ENCODE measurements at regions not wholly inside any gene's neighbourhood (a gene's known extent, or its start where the extent isn't known, plus 50 kb on each side); places are given as distances from the start of the nearest gene placed in this dataset.

DNA sequence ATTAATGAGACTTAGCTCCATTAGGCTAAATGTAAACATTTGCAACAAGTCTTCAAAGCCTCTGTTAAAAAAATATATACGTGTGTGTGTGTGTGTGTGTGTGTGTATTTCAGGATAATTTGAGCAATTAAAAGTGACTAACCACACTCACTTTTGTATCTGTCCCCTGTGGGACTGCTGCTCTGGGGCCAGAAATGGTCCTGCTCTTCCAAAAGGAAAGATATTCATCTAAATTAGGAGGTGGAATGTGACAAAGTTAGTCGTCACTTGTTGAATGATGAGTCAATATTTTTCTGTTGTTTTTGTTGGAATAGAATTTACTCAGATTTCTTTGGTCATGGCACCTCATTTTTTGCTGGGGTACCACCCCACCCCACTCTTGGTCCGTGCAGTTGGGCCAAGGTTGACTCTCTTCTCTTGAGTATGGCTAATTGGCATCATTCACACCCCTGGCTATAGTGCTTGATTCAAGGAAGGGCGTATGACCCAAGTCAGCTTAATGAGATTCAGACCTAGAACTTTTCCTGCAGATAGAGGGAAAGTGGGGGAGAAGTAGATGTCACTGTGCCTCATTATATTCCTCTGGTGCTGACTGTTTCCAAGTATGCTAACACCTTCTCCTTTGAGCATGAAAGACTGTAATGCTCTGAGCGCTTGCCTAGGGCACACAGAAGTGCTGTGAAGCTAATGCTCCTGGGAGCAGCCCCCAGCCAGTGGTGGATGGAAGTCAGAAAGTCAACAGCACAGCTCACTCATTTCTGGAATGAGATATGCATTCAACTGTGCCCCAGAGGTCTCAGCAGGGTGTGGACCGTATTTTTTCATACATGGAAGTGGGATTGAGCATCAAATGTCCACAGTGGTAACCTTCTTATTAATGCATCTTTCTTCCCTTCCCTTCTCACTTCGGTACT is 577.0 kb upstream of the TBX3 start:
- Mint-ChIP-seq H3K36me3 (no peaks in the 10 kb centered on the region), H3K27me3 (ENCODE audit: low read depth in 3 of 3) (peaks cover 0 to 3% (median 0%) of the 10 kb centered on the region in 3 donors), H3K27ac (no peak overlapping the region), H3K4me1 (no peaks in the 10 kb centered on the region), H3K4me3 (no peak overlapping the region), H3K9me3 (peaks cover 0 to 11% (median under 1%) of the 10 kb centered on the region in 6 donors)
- no peak for DNase-seq

GRCh38 chr12:115259968-115260747 is 576.2 kb upstream of the TBX3 start:
- Mint-ChIP-seq H3K4me3 (no peak overlapping the region), H3K9me3 (peaks cover 0 to 8% (median under 1%) of the 10 kb centered on the region in 6 donors), H3K27ac (no peak overlapping the region), H3K36me3 (no peaks in the 10 kb centered on the region), H3K27me3 (ENCODE audit: low read depth in 3 of 3) (peaks cover 0 to 3% (median 0%) of the 10 kb centered on the region in 3 donors), H3K4me1 (no peaks in the 10 kb centered on the region)
- DNase-seq, result no peak

DNA sequence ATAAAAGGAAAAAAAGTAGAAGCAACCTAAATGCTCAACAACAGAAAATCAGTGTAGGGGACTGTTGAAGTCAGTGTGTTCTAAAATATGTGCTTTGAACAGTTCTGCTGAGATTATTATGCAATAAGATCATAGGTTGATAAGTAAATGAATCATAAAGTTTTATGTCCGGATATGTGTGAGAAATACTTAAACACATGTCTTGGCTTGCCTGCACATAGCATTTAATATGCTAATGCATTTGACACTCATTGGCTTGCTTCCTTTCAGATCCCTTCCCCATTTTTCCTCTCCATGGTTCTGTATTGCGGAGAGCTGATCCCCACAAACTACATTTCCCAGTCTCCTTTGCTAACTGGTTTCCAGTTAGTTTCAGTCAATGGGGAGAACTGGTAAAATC is 573.8 kb upstream of the TBX3 start:
- Mint-ChIP-seq H3K4me3 (no peak overlapping the region), H3K27me3 (ENCODE audit: low read depth in 3 of 3) (peaks cover 0 to 2% (median 0%) of the 10 kb centered on the region in 3 donors), H3K9me3 (peaks cover 0 to 6% (median under 1%) of the 10 kb centered on the region in 6 donors), H3K27ac (no peak overlapping the region), H3K4me1 (no peaks in the 10 kb centered on the region), H3K36me3 (no peaks in the 10 kb centered on the region)
- no peak for DNase-seq

- Mint-ChIP-seq H3K27me3 (ENCODE audit: low read depth in 3 of 3) (peaks cover 0 to 3% (median 0%) of the 10 kb centered on the region in 3 donors), H3K9me3 (peaks cover 0 to 14% (median 5%) of the 10 kb centered on the region in 6 donors), H3K27ac (no peak overlapping the region), H3K4me3 (no peak overlapping the region), H3K36me3 (no peaks in the 10 kb centered on the region), H3K4me1 (no peaks in the 10 kb centered on the region)
- DNase-seq, result no peak
Observed at GRCh38 chr12:115255962-115256361, 572.0 kb upstream of the TBX3 start.

DNA sequence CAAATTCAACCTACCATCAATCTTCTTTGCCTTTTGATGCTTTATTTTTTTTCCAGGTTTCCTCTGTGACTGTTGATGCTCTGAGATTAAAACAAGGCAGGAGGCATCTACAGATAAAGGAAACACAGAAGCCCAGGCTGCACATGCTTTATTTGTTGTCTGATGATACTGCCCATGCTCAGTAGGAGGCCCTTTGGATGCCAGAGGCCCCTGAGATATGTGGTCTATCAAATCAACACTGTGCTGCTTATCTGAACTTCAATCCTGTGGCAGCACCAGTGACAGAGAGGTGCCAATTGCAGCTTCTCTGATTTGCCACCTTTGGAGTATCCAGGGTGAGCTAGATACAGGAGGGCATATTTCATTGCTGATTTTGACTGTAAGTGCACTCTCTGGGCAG is 571.3 kb upstream of the TBX3 start:
- H3K27ac Mint-ChIP-seq, result no peak overlapping the region
- H3K9me3 Mint-ChIP-seq, result peaks cover 0 to 14% (median 5%) of the 10 kb centered on the region in 6 donors
- H3K27me3 Mint-ChIP-seq (ENCODE audit: low read depth in 3 of 3), result peaks cover 0 to 3% (median 0%) of the 10 kb centered on the region in 3 donors
- H3K36me3 Mint-ChIP-seq, result no peaks in the 10 kb centered on the region
- H3K4me3 Mint-ChIP-seq, result no peak overlapping the region
- H3K4me1 Mint-ChIP-seq, result no peaks in the 10 kb centered on the region
- no peak for DNase-seq

GRCh38 chr12:115253049-115253448 is 569.1 kb upstream of the TBX3 start:
- DNase-seq, result no peak
- Mint-ChIP-seq H3K4me3 (no peak overlapping the region), H3K36me3 (no peaks in the 10 kb centered on the region), H3K4me1 (no peaks in the 10 kb centered on the region), H3K27me3 (ENCODE audit: low read depth in 3 of 3) (peaks cover 0 to 3% (median 0%) of the 10 kb centered on the region in 3 donors), H3K27ac (no peak overlapping the region), H3K9me3 (peaks cover 0 to 14% (median 4%) of the 10 kb centered on the region in 6 donors)

DNA sequence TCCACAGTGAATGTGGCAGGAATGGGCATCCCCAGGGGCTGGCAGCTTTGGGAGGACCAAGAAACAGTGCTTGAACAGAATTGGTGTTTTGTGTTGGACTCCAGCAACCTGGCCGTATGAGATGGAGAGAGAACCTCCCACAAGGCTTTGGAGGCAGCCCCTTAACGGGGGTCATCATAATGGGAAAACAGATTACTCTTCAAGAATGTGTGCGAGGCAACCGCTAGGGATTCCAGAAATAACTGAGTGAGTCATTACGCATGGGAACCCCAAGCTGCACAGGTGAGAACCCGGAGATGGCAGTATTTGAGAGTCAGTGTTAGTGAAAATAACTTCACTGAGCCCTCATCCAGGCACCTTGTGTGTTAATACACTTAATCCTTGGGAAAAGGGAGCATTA is 567.8 kb upstream of the TBX3 start:
- Mint-ChIP-seq H3K4me1 (no peaks in the 10 kb centered on the region), H3K36me3 (no peaks in the 10 kb centered on the region), H3K9me3 (peaks cover 0 to 14% (median 3%) of the 10 kb centered on the region in 6 donors), H3K4me3 (no peak overlapping the region), H3K27ac (no peak overlapping the region), H3K27me3 (ENCODE audit: low read depth in 3 of 3) (peaks cover 0 to 3% (median 2%) of the 10 kb centered on the region in 3 donors)
- DNase-seq, result no peak

- Mint-ChIP-seq H3K9me3 (peaks cover 0 to 14% (median 3%) of the 10 kb centered on the region in 6 donors), H3K27ac (no peak overlapping the region), H3K4me3 (no peak overlapping the region), H3K4me1 (no peaks in the 10 kb centered on the region), H3K36me3 (no peaks in the 10 kb centered on the region), H3K27me3 (ENCODE audit: low read depth in 3 of 3) (peaks cover 0 to 3% (median 2%) of the 10 kb centered on the region in 3 donors)
- DNase-seq, result no peak
Observed at GRCh38 chr12:115249671-115250278, 565.8 kb upstream of the TBX3 start.

DNA sequence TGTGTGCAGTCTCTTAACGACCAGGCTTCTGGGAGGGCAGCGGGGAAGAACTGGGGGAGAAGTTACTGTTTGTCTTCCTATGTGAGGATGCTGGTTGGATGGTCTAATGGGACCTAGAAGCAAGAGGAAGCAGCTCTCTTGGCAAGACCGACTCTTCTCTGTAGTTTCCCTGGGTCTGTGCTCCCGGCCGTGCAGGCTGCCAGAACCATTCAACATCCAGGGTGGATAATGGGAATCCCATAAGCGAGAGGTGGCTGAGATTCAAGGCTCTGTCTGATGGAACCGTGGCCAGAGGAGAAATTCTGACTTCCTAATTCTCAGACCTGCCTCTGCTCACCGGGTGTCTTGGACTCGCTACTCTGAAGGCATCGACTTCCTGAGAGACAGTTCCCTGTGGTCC is 561.0 kb upstream of the TBX3 start:
- Mint-ChIP-seq H3K4me3 (no peak overlapping the region), H3K27me3 (ENCODE audit: low read depth in 3 of 3) (peaks cover 0 to 2% (median 0%) of the 10 kb centered on the region in 3 donors), H3K4me1 (no peaks in the 10 kb centered on the region), H3K36me3 (no peaks in the 10 kb centered on the region), H3K9me3 (peaks cover 0 to 11% (median 0%) of the 10 kb centered on the region in 6 donors), H3K27ac (no peak overlapping the region)
- DNase-seq, result no peak

DNA sequence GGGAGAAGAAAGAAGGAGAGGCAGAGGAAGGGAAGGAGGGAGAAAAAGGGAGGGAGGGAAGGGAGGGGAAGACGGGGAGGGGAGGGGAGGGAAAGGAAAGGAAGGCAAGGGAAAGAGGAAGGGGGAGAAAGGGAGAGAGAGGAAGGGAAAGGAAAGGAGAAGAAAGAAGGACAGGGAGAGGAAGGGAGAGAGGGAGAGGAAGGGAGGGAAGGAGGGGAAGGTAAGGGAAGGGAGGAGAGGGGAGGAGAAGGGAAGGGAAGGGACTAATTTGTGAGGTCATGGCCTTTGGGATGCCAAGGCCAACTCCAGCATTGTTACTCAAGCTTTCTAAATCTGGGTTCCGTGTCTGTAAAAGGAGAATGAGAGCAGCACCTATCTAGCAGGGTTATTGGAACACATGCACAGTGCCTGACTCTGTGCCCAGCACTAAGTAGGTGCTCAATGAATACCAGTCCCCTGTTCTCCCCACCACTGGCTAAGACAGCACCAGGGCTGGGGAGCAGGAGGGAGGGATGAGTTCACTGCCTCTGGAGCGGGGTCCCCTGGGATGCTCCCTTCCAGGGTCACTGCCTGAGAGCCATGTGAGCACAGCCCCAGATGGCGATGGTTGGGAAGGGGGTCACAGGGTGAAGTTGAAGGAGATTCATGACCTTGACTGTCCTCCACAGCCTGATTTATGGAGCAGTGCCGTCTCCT is 560.1 kb upstream of the TBX3 start:
- Mint-ChIP-seq H3K27ac (no peak overlapping the region), H3K36me3 (no peaks in the 10 kb centered on the region), H3K9me3 (peaks cover 0 to 20% (median 1%) of the 10 kb centered on the region in 6 donors), H3K4me3 (no peak overlapping the region), H3K27me3 (ENCODE audit: low read depth in 3 of 3) (peaks cover 0 to 2% (median 0%) of the 10 kb centered on the region in 3 donors), H3K4me1 (no peaks in the 10 kb centered on the region)
- DNase-seq, result no peak

- no peak for DNase-seq
- Mint-ChIP-seq H3K4me3 (no peak overlapping the region), H3K4me1 (no peaks in the 10 kb centered on the region), H3K9me3 (peaks cover 0 to 25% (median 2%) of the 10 kb centered on the region in 6 donors), H3K27ac (no peak overlapping the region), H3K27me3 (ENCODE audit: low read depth in 3 of 3) (peaks cover 0 to 2% (median 0%) of the 10 kb centered on the region in 3 donors), H3K36me3 (no peaks in the 10 kb centered on the region)
Observed at GRCh38 chr12:115240251-115240650, 556.3 kb upstream of the TBX3 start.

DNA sequence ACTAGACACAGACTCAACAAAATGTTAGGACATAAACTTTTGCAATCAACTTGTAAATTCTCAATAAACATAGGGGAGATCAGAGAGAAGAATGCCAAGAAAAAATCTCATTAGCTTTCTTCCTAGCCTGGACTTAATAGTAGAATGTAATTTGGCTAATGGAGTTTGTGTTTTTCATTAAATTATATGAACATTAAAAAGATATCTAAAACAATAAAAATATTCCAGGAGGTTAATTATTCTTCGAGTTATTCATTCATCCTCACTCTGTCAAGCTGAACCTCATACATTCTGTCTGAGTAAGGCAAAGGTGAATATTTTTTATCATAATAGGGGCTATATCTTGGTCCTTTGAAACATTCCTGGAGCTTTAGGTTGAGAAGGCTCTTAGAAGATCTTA is 551.9 kb upstream of the TBX3 start:
- no peak for DNase-seq
- Mint-ChIP-seq H3K27me3 (ENCODE audit: low read depth in 3 of 3) (peaks cover 0 to 2% (median 0%) of the 10 kb centered on the region in 3 donors), H3K9me3 (peaks cover 0 to 16% (median 3%) of the 10 kb centered on the region in 6 donors), H3K4me1 (no peaks in the 10 kb centered on the region), H3K4me3 (no peak overlapping the region), H3K36me3 (no peaks in the 10 kb centered on the region), H3K27ac (no peak overlapping the region)

- Mint-ChIP-seq H3K27ac (peak overlapping the region in 1 of 6 donors; percentile 10), H3K36me3 (no peaks in the 10 kb centered on the region), H3K4me3 (no peak overlapping the region)
Observed at GRCh38 chr12:115233891-115234543, 550.0 kb upstream of the TBX3 start.

More at GRCh38 chr12:115233891-115234543, 550.0 kb upstream of the TBX3 start:
- DNase-seq, result no peak
- H3K9me3 Mint-ChIP-seq, result peaks cover 0 to 5% (median 0%) of the 10 kb centered on the region in 6 donors
- peaks cover 0 to 2% (median 0%) of the 10 kb centered on the region in 3 donors for H3K27me3 Mint-ChIP-seq (ENCODE audit: low read depth in 3 of 3)
- no peaks in the 10 kb centered on the region for H3K4me1 Mint-ChIP-seq
